GM19035 (cell line): ENCODE measurements at regions not wholly inside any gene's neighbourhood (a gene's known extent, or its start where the extent isn't known, plus 50 kb on each side); places are given as distances from the start of the nearest gene placed in this dataset.

Experiments used
- ATAC-seq: cut with Tn5 transposase; IDR thresholded peaks from one replicate; pipeline ENCODE4 v1.9.1; 2021; ENCODE audit not compliant: unreplicated experiment

DNA sequence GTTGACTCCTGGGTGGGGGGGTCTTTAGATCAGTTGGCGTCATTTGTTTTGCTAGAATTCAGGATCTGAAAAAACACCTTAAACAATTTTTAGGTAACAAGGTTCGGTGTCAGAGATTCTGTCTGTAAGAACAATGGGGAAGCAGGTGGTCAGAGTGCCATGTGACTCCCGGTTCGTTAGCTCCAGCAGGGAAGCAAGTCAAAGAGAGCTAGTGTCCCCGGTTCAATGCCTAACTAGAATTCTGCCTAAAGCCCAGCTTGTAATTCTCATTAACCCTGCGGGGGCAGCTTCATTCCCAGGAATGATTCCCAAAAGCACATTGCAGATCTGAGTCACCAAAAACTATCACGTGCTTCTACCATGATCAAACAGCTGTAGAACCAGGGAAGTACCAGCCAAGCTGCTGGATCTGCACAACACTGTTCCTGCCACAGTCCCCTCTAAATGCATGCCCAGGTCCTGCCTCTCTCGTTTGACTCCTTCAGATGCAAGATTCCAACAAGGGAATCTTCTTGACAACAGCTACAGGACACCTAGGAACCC is 664.3 kb upstream of the CELF2 start:
- ATAC-seq = no peak

DNA sequence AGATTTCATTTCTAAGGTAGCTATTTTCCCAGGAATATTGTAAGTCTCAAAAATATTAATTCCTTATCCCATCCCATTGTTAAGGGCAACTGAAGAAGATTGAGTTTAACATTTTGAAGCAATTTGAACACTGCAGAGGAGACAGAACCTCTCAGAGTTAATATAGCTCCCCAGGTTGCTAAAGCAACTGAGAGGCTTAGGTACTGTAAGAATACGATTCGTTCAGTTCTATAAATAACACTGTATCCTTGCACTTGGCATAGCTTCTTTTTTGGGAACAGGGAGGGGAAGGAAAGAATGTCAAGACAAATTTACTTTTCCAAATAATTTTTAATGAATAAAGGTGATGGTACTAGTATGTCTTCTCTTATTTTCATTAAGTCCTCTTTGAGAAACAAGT is 658.4 kb upstream of the CELF2 start:
- ATAC-seq = no peak

DNA sequence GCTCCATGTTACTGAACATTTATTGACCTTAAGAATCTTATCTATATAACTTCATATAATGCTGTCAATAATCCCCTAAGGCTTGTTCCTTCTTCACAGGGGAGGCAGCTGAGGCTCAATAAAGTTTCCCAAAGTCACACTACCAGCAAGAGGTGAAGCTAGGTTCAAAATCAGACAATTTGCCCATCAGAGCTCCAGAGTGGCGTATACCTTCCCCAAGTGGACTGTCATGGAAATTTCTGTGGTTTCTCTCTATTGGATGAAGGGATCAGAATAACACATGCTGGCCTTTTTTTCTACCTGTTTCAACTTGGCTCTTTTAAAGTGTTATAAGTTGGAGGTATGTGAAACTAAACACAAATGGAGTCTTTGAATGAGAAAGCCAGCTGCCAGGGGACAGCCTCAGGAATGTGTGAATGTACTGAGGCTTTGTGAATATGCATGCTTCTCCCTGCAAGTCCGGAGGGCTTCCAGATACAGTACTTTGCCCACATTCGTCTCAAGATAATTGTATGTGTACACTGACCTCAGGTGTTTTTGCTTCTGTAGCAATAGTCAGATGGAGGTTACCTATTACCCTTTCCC is 656.3 kb upstream of the CELF2 start:
- ATAC-seq = no peak

DNA sequence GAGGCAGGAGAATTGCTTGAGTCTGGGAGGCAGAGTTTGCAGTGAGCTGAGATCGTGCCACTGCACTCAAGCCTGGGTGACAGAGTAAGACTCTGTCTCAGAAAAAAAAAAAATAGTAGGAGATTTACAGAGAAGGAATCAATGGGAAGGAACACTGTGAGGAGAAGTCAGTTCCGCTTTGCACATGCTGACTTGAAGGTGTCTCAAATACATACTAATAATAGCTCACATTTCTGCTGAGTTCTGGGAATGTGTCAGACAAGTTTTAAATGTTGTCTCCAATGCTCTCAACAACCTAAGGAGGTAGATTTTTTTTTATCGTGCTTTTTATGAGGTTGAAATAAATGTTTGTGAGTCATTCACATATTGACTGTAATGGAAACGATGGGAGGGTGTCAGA is 654.9 kb upstream of the CELF2 start:
- ATAC-seq = no peak

DNA sequence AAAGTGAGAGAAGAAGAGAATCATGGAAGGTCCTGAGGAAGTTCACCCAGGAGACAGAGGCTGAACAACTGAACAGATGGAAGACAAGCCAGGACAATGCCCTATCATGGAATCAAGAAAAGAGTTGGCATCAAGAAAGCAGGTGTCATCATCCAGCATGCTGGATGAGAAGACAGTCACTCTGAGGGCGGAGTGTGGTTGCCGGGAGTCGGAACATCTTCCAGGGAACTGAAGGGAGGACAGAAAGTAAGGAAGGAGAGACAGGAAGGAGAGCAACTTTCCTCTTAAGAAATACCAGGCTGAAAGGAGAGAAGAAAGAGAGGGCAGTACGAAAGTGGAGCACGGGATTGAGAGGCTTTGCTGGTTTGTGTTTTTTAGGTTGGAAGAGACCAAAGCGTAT is 654.5 kb upstream of the CELF2 start:
- no peak for ATAC-seq

DNA sequence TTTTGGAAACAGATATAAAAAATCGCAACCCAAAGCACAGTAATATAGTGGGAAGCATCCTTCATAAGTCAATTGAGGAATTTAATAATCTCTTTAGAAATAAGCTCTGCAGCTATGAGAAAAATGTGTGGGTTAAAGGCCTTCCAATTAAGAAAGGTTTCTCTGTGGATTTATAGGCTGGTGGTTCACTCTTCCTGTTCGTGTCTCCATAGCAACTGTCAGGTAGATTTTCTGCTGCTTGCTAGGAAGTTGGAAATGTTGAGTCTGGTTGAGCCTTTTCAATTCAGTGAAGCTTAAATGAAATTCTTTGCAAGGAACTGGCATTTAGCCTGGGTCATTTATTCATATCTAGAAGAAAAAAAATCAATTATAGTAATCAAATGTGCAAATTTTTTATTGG is 652.8 kb upstream of the CELF2 start:
- ATAC-seq = no peak

DNA sequence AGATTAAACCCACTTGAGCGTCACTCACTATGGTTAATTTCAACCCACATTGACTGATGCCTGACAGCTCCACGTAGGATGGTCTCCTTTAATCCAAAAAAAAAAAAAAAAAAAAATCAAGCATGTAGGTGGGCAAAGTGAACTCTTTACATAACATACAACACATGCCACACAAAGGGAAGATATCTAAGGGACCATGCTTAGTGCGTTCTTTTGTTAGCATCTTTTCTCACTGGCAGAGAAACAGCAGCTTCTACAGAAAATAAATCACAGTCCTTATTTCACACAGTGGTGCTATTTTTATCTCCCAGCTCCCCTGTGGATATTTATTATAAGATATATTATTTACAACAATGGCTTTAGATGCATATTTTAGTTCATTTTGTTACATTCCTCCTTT is 652.0 kb upstream of the CELF2 start:
- ATAC-seq = no peak

DNA sequence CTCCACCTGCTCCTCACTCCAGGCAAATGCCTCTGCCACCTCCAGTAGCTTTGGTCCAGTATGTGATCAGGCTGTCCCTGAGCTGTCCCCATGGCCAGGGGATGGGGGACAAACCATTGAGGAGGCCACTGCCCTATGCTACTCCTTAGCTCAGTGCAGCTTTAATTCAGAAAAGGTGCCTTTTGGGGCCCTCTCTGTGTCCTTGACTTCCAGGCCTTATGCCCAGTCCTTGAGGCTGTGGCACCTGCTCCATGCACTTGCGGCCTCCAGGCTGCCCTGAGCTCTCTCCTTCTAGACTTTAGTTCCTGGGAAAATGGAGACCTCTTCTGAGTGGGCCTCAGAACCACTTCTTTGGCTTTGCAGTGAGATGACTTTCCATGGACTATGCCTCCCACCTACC is 650.8 kb upstream of the CELF2 start:
- no peak for ATAC-seq

DNA sequence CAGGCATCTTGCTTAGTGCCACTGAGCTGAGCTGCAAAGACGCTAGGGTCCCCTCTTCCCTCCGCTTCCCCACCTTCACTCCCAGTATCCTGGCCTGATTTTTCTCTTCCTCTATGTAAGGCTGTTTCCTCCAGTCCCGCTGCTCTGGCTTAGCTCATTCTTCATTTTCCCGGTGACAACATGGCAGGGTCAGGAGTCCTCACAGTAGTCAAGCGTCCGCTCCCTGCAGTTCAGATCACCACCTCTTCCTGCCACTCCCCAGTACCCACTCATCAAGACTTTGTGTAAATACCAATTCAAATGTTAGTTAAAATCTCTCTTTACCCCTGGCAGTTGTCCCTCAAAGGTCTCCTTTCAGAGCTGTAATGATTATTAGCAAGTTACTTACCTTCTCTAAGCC is 650.4 kb upstream of the CELF2 start:
- no peak for ATAC-seq

DNA sequence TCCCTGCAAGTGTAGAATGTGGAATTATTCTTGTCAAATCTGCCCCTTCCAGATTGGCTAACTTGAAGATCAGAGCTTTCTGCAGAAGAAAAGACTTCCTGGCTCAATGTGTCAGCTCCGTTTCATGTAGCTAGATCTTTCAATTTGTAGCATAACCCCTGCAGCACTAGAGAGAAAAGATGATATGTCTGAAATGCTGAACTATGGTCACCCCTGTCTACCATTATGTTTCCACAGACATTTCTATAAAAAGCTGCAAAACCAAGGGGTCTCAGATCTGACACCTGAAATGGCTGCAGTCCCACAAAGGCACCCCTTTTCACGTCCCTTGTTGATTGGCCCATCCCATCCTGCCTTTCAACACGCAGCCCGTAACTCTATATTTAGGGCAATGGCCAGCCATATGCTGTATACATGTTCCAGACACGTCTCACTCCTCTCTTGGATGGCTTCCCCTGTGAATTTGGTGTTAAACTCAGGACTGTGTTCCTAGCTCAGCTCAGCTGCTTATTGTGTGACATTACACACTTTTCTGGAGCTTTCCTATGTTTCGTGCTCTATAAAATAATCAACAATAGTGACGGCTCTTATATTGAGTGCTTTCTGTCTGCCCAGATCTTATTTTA is 648.6 kb upstream of the CELF2 start:
- no peak for ATAC-seq

DNA sequence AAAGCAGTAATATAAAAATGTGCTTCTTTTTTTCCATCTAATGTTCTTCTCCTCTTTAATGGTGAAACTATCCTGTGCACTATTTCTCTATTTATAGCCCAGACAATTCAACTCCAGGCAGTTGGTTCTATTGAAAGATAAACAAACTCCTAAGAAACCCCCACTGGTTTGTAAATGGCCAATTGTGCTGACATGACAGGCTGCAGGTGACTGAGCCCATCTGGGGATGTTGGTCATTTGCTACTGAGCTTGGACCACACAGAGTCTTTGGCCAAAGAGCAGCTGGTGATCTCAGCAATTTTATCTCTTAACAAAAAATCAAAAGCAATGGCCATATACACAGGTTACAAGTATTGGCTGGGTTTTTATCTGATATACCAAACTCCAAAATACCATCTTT is 631.8 kb upstream of the CELF2 start:
- ATAC-seq = no peak

DNA sequence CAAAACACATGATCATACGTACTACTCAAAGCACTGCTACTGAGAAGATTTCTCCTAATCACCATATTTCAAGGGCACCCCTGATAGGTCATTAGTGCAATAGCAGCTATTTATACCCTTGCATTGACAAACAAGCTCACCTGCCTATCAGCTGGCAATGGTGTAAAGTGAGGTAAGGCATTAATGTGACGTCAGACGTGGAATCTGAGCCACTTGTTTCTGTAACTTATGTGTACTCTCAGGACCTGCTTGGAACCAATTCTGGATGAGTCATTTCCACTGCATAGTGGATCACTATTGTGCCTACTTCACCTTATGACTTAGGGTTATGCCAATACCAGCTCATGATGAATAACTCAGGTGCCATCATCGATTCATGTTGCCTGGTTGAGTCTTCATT is 628.5 kb upstream of the CELF2 start:
- ATAC-seq = no peak

DNA sequence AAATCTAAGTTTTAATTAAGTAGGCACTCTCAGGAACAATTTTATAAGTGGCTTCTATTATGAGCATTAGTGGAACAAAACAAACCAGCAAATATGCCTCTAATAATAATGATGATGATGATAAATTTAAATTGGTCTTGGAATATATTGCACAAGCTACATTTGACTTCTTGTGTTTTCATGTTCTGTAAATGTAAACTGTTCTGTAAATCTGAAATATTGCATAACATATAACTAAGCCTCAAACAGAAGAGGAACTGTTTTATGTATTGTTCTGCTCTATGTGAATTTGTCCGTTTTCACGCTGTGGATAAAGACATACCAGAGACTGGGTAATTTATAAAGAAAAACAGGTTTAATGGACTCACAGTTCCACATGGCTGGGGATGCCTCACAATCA is 625.2 kb upstream of the CELF2 start:
- ATAC-seq = no peak

DNA sequence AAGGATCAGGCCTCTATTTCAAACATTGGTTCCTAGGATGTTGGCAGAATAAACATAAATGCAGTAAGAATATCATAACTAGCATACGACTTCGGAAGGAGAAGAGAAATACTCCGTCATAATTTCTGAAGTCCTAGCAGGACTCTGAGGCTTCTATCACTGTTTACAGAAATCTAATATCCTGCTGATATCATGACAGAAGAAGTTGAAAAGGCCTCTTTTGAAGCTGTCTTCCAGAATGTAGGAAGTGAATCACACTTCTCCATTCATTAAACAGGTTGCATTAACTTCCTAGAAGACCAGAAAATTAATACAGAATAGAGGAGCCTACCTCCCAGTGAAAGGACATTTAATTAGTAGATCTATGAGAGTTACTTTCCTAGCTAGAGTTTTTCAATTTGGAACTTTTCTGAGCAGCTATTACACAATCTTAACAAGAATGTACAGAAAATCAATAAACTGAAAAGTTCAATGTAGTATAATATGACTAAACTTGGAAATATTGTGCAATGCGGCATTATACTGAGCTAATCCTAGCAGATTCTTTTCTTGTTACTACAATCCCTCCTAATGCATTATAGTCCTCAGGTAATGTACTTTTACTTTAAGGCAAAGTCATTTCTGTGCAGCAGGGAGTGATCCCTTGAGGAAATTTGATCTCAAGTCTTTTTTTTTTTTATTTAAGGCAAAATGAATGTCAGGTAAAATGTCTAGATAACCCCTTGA is 622.6 kb upstream of the CELF2 start:
- no peak for ATAC-seq

DNA sequence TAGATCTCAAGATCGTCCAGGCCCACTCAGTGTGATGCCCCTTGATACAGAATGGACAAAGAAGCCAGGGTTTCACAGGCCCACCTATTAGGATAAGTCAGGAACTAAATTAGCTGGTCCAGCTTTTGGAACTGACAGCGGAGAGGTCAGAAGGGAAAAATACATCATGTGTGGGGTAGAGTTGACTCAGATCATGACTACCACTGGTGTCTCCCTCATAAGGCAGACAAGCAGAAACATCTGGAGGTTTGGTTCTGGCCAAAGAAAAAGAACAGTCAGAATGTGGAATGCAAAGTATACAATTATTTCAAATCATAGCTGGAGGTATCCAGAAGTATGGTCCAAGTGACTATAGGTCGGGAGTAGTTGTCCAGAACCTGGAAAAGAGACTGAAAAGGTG is 621.1 kb upstream of the CELF2 start:
- no peak for ATAC-seq

DNA sequence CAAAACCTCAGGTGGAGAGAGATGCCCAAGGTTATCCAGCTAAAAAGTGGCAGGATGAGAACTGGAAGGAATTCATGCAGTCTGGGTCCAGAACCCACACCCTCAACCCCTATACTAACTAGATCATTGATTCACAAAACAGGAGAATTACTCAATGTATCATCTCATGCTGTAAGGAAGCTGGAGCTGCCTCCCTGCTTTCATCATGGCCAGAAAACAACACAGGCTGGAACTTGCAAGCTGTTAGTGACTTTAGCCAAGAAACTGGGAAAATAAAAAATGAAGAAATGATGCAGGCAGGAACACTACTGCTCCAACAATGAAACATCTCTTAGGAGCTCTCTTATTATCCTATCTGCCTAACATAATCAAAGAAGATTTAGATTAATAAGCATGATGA is 619.8 kb upstream of the CELF2 start:
- no peak for ATAC-seq

DNA sequence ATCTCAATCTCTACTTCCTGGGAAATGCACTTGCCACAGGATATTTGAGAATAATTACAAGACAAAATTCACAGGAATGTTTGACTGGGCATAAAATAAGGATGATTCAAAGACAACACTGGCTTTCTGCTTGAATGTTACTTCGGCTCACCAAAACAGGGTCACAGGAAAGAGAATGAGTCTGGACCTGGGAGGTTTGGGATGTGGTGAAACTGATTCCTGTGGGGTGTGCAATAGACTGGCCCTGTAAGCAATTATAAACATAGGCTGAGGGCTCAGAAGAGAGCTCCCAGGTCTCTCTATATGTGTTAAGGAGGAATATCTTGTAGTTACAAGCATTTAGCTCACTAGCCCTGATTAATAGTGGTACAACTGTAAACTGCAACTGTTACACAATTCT is 613.9 kb upstream of the CELF2 start:
- no peak for ATAC-seq

DNA sequence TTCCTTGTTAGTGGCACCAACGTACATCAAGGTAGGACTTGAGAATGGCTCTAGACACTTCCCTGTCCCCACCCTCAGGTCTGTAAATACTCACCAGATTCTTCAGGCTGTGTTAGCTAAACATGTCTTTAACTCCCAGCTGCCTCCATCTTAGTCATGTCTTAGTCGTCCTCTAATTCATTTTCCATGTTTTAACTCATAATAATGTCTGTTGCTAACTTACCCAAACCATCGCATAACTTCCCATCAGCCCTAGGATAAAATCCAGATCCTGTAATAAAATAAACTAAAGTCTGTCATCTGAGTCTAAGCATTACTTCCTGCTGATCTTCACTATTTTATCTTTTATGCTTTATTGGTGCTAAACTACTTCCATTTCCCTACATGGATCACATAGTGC is 600.0 kb upstream of the CELF2 start:
- no peak for ATAC-seq

DNA sequence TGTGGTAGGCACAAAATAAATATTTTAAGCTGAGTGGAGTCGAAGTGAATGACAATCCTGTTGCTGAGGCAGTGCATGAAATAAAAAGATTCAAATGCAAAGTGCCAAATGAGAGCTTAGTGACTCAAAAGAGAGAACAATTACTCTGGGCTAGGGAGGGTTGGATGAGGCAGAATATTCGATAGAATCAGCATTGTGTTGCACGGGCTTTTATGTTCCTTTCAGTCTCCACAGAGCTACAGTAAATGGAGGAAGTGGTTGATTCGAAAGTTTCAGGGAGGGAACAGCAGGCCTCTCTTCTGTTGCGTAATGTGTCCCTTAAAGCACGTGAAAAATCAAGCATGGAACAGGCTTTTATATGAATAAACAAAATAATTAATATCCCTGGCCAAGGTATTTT is 599.3 kb upstream of the CELF2 start:
- ATAC-seq = no peak

DNA sequence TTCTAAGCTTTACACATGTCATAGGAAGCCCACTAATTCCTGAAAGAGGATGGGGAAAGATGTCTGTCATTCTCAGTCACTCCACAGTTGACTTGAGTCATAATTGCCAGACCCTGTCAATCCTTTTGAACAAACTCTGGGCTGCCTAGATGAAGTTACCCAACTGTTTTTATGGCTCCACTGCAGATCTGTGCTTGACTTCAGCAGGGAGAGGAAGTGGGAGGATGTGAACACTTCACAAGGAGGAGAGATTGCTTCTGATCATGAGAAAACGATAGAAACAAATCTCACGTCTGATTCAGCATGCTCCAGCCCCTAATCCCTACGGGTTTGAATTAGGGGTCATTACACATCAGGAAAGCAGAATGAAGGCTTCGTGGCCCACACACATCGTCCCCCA is 596.6 kb upstream of the CELF2 start:
- no peak for ATAC-seq

DNA sequence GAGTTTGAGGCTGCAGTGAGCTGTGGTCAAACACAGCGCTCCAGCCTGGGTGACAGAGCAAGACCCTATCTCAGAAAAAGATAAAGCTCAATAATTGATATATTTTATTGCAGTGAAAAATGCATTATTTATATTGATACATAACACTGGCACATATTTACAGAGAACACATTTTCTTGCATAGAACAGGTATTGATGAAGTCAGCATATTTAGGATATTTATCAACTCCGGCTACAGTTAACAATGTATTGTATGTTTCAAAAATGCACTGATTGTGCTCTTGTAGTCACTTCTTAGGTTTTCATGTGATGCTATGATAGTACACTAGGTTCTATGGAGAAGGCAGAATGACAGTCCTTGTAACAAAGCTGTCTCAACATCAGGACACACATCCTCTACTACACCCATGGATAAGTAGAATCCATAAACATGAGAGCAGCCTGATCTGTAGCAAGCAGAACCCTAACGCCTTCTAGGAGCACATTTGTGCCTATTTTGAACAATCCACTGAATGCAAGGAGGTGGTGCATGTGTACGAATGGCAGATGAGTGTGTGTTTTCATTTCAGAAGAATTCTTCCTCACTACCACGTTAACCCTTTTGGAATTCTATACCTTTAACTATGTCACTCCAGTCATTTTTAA is 586.1 kb upstream of the CELF2 start:
- ATAC-seq = no peak
